ENCODE measurements at regions not wholly inside any gene's neighbourhood (a gene's known extent, or its start where the extent isn't known, plus 50 kb on each side); places are given as distances from the start of the nearest gene placed in this dataset.

DNA sequence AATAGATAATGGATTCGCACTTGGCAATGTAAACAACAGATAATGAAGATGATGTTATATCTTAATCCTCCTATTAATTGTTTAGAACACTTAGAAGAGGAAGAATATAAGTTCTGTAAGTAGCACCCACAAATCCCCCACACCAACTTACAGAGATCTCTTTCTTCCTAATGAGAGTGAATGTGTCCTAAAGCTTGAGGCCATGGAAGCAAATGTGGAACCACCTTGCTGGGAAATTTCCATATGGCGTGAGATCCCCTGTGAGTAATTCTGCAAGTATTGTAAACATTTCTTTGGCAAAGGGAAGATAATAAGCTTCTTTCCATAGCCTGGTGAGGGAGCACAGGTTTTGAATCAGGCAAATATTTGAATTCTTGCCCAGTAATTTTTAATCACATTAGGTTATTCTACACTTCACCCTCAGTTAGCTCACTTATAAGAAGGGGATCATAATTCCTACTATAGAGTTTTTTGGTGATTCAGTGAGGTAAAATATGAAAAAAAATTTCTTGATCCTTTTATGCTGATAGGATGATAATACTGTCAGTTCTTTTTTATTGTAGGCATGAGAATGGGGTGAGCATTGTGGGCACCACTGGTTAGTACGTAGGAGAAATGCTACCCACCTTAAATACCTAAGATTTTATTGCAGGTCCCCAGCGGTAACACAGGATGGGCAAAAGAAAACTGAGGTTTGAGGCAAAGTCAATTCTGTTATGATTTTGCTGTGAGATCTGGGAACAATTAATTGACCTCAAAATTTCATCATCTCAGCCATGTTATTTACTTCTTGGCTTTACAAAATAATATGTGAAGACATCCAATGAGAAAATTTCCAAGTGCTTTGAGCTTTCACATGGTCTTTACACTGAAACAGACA lies 574.8 kb downstream of the PSAT1 start (continued):
- no peak for TF ChIP-seq TFCP2L1 (CRISPR knock-in tag; IDR thresholded peaks at IDR 0.05)

DNA sequence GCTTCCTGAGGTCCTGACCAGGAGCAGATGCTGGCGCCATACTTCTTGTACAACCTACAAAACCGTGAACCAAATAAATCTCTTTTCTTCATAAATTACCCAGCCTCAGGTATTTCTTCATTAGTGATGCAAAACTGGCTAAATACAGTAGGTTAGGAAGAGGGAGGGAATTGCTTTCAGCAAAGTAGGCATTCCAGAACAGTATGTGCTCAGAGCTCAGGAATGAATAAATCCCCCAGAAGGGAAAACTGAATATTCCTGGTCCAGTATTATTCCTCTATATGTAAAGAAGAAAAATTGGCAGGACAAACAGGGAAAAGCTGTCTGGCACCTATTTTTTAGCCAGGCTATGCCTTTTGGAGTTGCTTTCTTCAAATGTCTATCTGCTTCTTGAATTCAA lies 577.1 kb downstream of the PSAT1 start:
- H3K27ac ChIP-seq, result peak overlapping the region in 1 of 2 experiments; percentile 94; a peak in 3 of 6 replicates
- ChIA-PET POLR2A (no interaction called here), CTCF (interaction anchor here (1.0 kb wide), 1 partner anchor 31 kb away, joined by 5 read pairs; no protein-coding TSS in a partner anchor)
- no peak for ATAC-seq
- no peak for DNase-seq (ENCODE audit: low read depth in 1 of 2, low spot score in 1 of 2)
- peaks cover 34% of the 10 kb centered on the region for H3K9me3 ChIP-seq
- no peak overlapping the region for H3K4me3 ChIP-seq
- WGBS (ENCODE audit: missing lambda C conversion rate), result 97% methylated on average over 2 of the region's 2 CpGs
- no peak overlapping the region for H3K4me2 ChIP-seq
- peaks cover 21% of the 10 kb centered on the region for H3K4me1 ChIP-seq
- FAIRE-seq, result no peak
- TF ChIP-seq, protein P1, sequence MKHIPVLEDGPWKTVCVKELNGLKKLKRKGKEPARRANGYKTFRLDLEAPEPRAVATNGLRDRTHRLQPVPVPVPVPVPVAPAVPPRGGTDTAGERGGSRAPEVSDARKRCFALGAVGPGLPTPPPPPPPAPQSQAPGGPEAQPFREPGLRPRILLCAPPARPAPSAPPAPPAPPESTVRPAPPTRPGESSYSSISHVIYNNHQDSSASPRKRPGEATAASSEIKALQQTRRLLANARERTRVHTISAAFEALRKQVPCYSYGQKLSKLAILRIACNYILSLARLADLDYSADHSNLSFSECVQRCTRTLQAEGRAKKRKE (CRISPR knock-in tag; IDR thresholded peaks at IDR 0.05; ENCODE audit: low read depth), result no peak
- TF ChIP-seq CHD4 (IDR thresholded peaks at IDR 0.05; ENCODE audit: borderline replicate concordance) (no peak), RNF2 (IDR thresholded peaks at IDR 0.05; ENCODE audit: borderline replicate concordance, low read depth) (no peak), EHMT2 (IDR thresholded peaks at IDR 0.05; ENCODE audit: low read depth) (no peak), TP53 (CRISPR knock-in tag; IDR thresholded peaks at IDR 0.05) (no peak), FOSL2 (IDR thresholded peaks at IDR 0.05) (no peak), FOSL2 (CRISPR knock-in tag; IDR thresholded peaks at IDR 0.05) (no peak), HOXA7 (CRISPR knock-in tag; IDR thresholded peaks at IDR 0.05) (no peak)
- TF ChIP-seq, protein P2, sequence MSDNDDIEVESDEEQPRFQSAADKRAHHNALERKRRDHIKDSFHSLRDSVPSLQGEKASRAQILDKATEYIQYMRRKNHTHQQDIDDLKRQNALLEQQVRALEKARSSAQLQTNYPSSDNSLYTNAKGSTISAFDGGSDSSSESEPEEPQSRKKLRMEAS (IDR thresholded peaks at IDR 0.05), result no peak
- TF ChIP-seq, protein P3, sequence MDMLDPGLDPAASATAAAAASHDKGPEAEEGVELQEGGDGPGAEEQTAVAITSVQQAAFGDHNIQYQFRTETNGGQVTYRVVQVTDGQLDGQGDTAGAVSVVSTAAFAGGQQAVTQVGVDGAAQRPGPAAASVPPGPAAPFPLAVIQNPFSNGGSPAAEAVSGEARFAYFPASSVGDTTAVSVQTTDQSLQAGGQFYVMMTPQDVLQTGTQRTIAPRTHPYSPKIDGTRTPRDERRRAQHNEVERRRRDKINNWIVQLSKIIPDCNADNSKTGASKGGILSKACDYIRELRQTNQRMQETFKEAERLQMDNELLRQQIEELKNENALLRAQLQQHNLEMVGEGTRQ (IDR thresholded peaks at IDR 0.05), result no peak
- TF ChIP-seq, protein P4, sequence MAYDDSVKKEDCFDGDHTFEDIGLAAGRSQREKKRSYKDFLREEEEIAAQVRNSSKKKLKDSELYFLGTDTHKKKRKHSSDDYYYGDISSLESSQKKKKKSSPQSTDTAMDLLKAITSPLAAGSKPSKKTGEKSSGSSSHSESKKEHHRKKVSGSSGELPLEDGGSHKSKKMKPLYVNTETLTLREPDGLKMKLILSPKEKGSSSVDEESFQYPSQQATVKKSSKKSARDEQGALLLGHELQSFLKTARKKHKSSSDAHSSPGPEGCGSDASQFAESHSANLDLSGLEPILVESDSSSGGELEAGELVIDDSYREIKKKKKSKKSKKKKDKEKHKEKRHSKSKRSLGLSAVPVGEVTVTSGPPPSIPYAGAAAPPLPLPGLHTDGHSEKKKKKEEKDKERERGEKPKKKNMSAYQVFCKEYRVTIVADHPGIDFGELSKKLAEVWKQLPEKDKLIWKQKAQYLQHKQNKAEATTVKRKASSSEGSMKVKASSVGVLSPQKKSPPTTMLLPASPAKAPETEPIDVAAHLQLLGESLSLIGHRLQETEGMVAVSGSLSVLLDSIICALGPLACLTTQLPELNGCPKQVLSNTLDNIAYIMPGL (CRISPR knock-in tag; IDR thresholded peaks at IDR 0.05; ENCODE audit: borderline replicate concordance), result no peak

DNA sequence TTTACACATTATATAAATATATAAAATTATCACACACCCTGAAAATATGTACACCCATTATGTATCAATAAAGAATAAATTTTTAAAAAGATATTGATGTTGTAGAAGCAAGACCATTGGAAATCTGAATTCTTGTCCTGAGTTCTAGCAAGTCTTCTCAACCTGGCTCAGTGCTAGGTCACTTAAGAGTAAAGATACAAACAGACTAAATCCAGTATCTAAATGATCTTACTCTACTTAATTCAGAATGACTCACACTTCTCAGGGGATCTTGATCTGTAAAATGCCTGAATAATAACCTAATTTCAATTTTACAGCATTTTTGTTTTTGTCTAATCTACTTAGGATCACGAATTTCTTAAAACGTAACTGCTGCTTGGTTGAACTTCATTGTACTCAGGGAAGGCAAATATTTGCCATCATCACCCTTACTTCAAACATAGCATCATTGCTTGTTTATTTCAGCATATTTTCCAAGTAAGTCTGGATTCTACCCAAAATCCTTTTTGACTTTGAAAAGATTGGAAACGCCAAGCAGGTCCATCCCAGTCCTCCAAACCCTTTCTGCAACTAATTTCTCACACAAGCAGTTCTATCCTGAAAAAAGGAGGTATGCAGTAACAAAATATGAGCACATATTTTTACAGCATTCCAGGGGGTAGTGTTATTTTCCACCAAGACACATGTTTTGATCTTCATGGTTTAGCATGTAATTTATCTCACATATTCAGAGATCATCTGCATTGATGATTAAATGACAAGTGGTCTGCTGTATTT lies 582.6 kb downstream of the PSAT1 start:
- peak in 1 of 2 experiments; percentile 74; a peak in 4 of 6 replicates for ATAC-seq
- Histone ChIP-seq H3K9me3 (0 out of 3 replicates have a peak, but pooled peaks cover 5% of the 10 kb centered on the region), H3K4me3 (no peak overlapping the region), H3K4me1 (peaks cover 13% of the 10 kb centered on the region), H3K4me2 (peak overlapping the region; percentile 62), H3K27ac (peak overlapping the region; percentile 31 to 62)
- peak in 1 of 2 experiments; percentile 74 for DNase-seq (ENCODE audit: low read depth in 1 of 2, low spot score in 1 of 2)
- TF ChIP-seq HOXA7 (CRISPR knock-in tag; IDR thresholded peaks at IDR 0.05) (no peak), RAD21 (conservative IDR thresholded peaks at IDR 0.05 in 1 of 2, IDR thresholded peaks at IDR 0.05 in 1 of 2) (0 out of 5 replicates have a peak, but pooled peaks of 1 of the 2 experiments have one; percentile 1), PHF8 (IDR thresholded peaks at IDR 0.05; ENCODE audit: borderline replicate concordance, low read depth) (no peak), JUNB (IDR thresholded peaks at IDR 0.05) (0 out of 2 replicates have a peak, but pooled peaks have one; percentile 19), FOSL2 (IDR thresholded peaks at IDR 0.05) (no peak), FOSL2 (CRISPR knock-in tag; IDR thresholded peaks at IDR 0.05) (peak; percentile 48), EHMT2 (IDR thresholded peaks at IDR 0.05; ENCODE audit: low read depth) (no peak), GATA3 (IDR thresholded peaks at IDR 0.05; ENCODE audit: borderline replicate concordance) (peak; percentile 89)
- TF ChIP-seq, protein P5, sequence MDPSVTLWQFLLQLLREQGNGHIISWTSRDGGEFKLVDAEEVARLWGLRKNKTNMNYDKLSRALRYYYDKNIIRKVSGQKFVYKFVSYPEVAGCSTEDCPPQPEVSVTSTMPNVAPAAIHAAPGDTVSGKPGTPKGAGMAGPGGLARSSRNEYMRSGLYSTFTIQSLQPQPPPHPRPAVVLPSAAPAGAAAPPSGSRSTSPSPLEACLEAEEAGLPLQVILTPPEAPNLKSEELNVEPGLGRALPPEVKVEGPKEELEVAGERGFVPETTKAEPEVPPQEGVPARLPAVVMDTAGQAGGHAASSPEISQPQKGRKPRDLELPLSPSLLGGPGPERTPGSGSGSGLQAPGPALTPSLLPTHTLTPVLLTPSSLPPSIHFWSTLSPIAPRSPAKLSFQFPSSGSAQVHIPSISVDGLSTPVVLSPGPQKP (IDR thresholded peaks at IDR 0.05; ENCODE audit: low read depth, low read length), result no peak
- FAIRE-seq, result peak; percentile 93
- POLR2A ChIA-PET, result no interaction called here
- 12% methylated on average over 3 of the region's 3 CpGs for WGBS (ENCODE audit: missing lambda C conversion rate)
- CTCF ChIA-PET, result no interaction called here
